HG03097 (cell line): ENCODE measurements at regions not wholly inside any gene's neighbourhood (a gene's known extent, or its start where the extent isn't known, plus 50 kb on each side); places are given as distances from the start of the nearest gene placed in this dataset.
"Not testable (repeated sequence)": the region's sequence is repeated elsewhere in the genome, so short reads cannot be mapped to it uniquely, and the experiment has no call there.

Experiments used
- ATAC-seq: cut with Tn5 transposase; IDR thresholded peaks from one replicate; pipeline ENCODE4 v1.9.1; 2021; ENCODE audit not compliant: unreplicated experiment, low FRiP score

DNA sequence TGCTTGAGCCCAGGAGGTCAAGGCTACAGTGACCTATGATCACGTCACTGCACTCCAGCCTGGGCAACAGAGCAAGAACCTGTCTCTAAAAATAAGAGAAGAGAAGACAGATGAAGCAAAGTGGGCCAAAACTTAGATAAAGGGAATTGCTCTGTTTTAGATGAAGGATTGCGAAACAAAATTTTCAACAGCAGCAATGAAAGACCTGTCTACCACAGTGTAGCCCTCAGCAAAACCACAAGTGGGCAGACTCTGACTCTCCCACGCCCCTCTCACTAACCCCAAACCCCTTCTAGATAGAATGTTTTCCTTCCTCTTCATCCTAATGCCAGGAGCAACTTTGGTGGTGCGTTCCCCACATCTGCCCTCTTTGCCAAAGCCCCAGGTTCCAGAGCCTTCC lies 105.6 kb upstream of the ALDH3B2 start:
- no peak for ATAC-seq

DNA sequence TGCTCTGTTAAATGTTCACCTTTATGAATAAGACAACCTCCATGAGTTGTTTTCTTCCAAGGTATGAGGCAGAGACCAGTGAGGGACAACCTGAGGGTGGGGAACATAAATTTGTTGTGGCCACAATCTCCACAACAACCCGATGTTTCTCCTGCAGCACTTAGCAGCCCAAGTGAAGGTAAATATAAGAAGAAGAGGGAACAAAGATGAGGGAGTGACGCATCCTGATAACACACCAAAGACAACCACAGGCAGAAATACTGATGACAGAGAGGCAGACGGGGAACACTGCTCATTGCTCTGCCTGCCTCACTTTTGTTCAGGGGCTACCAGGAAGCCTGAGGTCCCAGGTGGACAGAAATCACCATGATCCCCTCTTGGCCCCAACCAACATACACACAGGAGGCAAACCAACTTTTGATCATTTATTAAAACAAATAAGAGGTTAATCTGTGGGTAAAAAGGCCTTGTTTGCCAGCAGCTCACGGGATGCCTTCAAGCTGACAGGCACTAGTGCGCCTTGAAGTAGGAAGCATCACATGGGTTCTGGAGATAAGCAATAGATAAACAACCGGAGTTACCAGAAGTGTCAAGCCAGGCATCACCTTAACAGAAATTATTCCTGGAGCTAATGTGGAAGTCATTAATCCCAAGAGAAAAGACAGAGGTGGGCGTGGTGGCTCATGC lies 104.9 kb upstream of the ALDH3B2 start:
- not testable (repeated sequence) for ATAC-seq

GRCh38 chr11:67776852-67777520 lies 102.6 kb upstream of the ALDH3B2 start:
- no peak for ATAC-seq

DNA sequence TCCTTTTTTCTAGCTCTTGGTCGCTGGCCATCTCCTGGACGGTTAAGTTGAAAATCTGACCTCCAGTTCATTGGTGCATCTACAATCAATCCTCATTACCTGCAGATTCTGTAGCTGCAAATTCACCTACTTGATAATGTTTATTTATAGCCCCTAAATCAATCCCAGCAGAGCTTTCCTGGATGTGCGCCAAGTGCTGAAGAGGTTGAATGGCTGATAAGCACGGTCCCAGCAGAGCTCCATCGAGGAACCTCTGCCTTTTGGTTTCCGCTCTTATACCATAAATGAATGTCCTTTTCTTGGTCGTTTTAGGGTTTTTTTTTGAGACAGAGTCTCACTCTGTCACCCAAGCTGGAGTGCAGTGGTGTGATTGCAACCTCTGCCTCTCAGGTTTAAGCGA lies 99.8 kb upstream of the ALDH3B2 start:
- ATAC-seq = not testable (repeated sequence)

GRCh38 chr11:67768001-67768730 lies 93.7 kb upstream of the ALDH3B2 start:
- not testable (repeated sequence) for ATAC-seq

DNA sequence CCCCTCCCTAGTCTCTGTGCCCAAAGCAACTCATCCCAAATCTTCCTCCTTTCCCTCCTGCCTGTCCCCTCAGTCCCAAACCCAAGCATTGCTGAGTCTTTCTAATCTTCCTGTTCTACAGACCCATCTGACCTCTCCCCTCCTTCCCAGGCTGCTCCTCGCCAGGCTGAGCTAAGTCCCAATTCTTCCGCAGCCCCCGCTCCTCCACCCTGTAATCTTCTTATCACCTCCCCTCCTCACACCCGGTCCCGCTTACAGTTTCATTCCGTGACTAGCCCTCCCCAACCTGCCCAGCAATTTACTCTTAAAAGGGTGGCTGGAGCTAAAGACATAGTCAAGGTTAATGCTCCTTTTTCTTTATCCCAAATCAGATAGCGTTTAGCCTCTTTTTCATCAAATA lies 86.8 kb upstream of the ALDH3B2 start:
- not testable (repeated sequence) for ATAC-seq

DNA sequence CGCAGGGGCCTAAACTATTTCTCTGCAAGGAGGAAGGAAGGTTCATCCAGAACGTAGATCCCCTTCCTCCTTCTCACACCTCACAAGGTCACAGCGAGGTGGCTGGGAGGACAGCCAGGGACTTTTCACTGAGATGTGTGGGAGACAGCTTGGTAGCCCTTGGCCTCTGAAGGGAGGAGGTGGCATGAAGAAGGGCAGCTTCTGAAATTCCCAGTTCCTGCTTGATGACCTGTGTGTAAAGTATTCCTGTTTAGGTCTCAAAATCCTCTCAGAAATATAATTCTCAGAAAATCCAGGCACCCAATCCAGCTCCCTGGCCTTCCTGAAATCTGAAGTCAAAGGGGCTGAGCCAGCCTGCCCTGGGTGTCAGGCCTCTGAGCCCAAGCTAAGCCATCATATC lies 84.9 kb upstream of the ALDH3B2 start:
- not testable (repeated sequence) for ATAC-seq

- not testable (repeated sequence) for ATAC-seq
These were observed 84.0 kb upstream of the ALDH3B2 start for GRCh38 chr11:67758467-67758866.

- not testable (repeated sequence) for ATAC-seq
These were observed 83.6 kb upstream of the ALDH3B2 start for GRCh38 chr11:67758009-67758408.

DNA sequence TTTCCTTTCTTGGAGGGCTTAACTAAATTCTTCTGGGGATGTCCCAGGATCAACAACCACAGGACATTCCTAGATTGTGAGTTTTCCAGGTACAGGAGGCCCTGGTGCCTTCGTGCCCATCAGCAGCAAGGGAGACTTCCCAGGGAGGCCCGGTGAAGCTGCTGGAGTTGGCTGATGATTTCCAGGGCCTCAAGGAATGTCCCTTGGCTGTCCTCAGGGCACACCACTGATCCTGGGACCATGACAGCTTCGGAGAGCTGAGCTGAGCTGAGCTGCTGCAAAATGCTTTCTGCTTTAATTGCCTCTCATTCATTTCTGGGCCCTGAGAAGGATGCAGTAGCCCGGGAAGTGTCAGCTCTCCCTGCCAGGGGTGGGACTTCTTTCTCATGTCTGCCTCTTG lies 79.4 kb upstream of the ALDH3B2 start:
- ATAC-seq = not testable (repeated sequence)

- no peak for ATAC-seq
These were observed 70.8 kb upstream of the ALDH3B2 start for GRCh38 chr11:67745181-67745726.

DNA sequence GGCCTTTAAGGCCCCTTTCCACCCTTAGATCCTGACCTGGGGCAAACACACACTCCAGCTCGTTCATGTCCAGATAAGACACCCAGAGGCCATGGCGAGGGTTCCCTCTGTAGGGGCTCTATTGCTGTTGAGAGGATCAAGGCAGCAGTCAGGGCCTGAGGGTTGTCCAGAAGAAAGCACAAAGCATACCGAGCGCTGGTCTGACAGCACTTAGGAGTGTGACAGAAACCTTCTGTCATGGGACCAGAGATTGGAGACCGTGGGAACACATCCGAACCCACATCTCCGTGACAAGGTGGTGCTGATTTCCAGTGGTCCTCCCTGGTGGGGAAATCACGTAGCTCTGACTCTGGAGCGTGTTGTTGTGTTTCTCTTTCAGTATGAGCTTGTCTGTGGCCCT lies 69.8 kb upstream of the ALDH3B2 start:
- ATAC-seq = not testable (repeated sequence)

- ATAC-seq = not testable (repeated sequence)
These were observed 63.8 kb upstream of the ALDH3B2 start for GRCh38 chr11:67738231-67738630.

DNA sequence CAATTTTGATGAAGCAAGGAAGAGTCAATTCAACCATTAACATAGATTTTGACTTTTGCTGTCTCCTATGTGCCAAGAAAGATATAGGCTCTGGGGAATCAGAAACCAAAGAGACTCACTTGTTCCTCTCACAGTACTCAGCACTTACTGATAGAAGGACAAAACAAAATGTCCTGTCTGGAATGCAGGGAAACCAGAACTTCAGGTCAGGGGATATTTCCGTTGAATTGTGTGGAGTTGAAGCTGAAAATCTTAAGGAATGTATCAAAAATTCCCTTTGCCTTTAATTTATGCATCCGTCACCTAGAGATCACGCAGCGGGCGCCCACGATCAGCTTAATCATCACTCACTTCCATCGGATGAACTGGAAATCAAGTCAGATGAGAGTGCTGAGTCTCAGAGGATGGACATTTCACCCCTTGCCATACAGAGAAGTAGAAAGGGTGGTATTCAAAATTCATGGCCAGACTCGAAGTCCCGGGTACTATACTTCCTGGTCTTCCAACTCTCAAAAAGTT lies 63.2 kb upstream of the ALDH3B2 start:
- not testable (repeated sequence) for ATAC-seq

DNA sequence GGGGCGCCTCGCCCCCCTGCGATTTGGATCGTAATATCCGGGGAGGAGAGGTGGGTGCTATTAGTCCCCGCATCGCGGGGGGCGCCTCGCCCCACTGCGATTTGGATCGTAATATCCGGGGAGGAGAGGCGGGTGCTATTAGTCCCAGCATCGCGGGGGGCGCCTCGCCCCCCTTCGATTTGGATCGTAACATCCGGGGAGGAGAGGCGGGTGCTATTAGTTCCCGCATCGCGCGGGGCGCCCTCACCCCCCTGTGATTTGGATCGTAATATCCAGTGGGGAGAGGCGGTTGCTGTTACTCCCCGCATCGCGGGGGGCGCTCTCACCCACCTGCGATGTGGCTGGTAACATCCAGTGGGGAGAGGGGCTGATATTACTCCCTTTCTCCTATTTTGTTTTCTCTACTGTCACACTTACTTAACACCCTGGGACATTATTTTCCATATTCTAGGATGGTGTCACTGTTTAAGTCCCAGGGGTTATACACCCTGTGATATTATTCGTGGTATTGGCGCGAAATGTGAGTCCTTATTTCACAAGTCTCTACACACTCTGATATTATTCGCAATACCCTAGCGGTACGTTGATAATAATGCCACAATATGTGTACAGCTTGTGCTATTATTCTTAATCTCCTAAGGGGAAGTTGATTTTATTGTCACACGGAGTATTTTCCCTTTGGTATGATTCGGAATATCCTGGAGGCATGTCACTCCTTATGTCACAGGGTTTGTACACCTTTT lies 57.8 kb upstream of the ALDH3B2 start:
- ATAC-seq = no peak

DNA sequence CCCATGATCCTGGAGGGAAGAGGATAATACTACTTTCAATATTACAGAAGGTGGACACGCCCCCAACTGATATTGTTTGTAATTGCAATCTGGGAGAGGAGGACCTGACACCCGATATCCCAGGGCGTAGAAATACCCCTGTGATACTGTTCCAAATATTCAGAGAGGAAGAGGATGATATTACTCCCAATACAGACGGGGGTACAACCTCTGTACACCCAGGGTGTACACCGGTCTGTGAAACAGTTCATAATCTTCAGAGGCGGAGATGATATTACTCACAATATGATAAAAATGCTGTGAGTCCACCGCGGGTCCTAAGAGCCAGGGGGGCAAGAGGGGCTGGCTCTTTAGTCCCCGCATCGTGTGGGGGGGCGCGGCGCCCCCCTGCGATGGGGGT lies 57.2 kb upstream of the ALDH3B2 start:
- no peak for ATAC-seq

DNA sequence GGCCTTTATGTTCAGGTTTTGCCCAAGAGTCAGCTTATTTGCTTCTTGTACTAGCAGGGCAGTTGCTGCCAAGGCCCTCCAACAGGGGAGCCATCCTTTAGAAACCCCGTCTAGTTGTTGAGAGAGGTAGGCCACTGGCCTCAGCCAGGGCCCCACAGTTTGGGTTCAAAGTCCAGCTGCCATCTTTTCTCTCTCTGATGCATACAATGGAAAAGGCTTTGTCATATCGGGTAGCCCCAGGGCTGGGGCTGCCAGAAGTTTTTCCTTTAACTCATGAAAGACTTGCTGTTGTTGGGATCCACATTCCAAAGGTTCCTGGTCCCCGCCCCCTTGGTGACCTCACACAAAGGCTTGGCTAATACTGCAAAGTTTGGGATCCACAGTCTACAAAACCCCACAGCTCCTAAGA lies 53.7 kb upstream of the ALDH3B2 start:
- ATAC-seq = not testable (repeated sequence)

- ATAC-seq = not testable (repeated sequence)
These were observed 52.9 kb upstream of the ALDH3B2 start for GRCh38 chr11:67727066-67728040.
